ENCODE measurements at regions not wholly inside any gene's neighbourhood (a gene's known extent, or its start where the extent isn't known, plus 50 kb on each side); places are given as distances from the start of the nearest gene placed in this dataset.
"Not testable (repeated sequence)": the region's sequence is repeated elsewhere in the genome, so short reads cannot be mapped to it uniquely, and the experiment has no call there.

DNA sequence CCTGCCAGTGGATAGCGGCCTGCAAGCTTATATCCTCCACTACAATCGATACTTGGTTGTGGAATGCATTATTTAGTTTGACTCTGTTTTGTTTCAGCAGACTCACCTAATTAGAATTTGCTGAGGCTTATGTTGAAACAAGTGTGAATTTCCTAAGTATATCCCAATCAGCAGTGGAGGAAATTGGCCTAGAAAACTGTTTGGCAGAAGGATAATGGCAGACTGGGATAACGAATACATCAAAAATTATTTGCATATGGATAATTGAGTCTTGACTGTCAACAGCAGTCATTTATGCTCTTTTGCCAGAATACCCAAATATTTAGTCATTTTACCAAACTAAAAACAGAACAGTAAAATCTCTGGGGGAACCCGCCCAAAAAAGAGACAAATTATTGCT is 261.0 kb downstream of the DOK5 start:
- Mint-ChIP-seq H3K9me3 (peaks cover 4% of the 10 kb centered on the region), H3K4me3 (no peak overlapping the region), H3K36me3 (ENCODE audit: low read depth) (no peaks in the 10 kb centered on the region), H3K27ac (no peak overlapping the region), H3K4me1 (no peaks in the 10 kb centered on the region), H3K27me3 (no peaks in the 10 kb centered on the region)
- TF ChIP-seq CTCF (IDR thresholded peaks at IDR 0.05) = no peak
- ATAC-seq (ENCODE audit: low read depth) (no peak), DNase-seq (no peak)
- intact Hi-C loops (cut with micrococcal nuclease) = no loop called here
- ChIA-PET POLR2A (no interaction called here), CTCF (no interaction called here)

- no peak for DNase-seq
- Mint-ChIP-seq H3K36me3 (ENCODE audit: low read depth) (no peaks in the 10 kb centered on the region), H3K9me3 (peaks cover 2% of the 10 kb centered on the region), H3K27me3 (no peaks in the 10 kb centered on the region), H3K4me1 (no peaks in the 10 kb centered on the region), H3K27ac (no peak overlapping the region), H3K4me3 (no peak overlapping the region)
- ChIA-PET CTCF (no interaction called here), POLR2A (no interaction called here)
- intact Hi-C loops (cut with micrococcal nuclease) = no loop called here
- no peak for TF ChIP-seq CTCF (IDR thresholded peaks at IDR 0.05)
- no peak for ATAC-seq (ENCODE audit: low read depth)
Observed at GRCh38 chr20:54733687-54734086, 258.3 kb downstream of the DOK5 start.

DNA sequence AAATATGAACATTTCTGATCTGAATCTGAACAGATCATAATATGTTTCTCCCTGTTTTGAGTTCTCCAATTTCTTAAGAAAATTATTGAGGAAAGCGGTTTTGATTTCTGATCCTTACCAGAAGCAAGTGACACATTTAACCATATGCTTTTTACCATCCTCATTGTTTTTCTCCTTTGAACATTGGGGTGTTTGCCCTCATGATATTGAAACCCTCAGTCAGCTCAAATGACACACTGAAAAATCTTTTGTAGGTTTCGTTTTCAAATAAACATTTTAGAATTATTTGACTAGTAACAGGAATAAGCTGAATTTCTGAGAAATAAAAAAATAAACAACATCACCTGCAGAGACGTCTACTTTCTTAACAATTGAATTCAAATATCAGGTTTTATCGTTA is 252.1 kb downstream of the DOK5 start:
- ATAC-seq (ENCODE audit: low read depth) (no peak), DNase-seq (no peak)
- H3K36me3 Mint-ChIP-seq (ENCODE audit: low read depth) = no peaks in the 10 kb centered on the region
- H3K4me1 Mint-ChIP-seq = no peaks in the 10 kb centered on the region
- H3K4me3 Mint-ChIP-seq = no peak overlapping the region
- H3K27ac Mint-ChIP-seq = no peak overlapping the region
- no peaks in the 10 kb centered on the region for H3K27me3 Mint-ChIP-seq
- TF ChIP-seq CTCF (IDR thresholded peaks at IDR 0.05) = no peak
- intact Hi-C loops (cut with micrococcal nuclease) = no loop called here
- POLR2A ChIA-PET = no interaction called here
- CTCF ChIA-PET = no interaction called here
- peaks cover 4% of the 10 kb centered on the region for H3K9me3 Mint-ChIP-seq

DNA sequence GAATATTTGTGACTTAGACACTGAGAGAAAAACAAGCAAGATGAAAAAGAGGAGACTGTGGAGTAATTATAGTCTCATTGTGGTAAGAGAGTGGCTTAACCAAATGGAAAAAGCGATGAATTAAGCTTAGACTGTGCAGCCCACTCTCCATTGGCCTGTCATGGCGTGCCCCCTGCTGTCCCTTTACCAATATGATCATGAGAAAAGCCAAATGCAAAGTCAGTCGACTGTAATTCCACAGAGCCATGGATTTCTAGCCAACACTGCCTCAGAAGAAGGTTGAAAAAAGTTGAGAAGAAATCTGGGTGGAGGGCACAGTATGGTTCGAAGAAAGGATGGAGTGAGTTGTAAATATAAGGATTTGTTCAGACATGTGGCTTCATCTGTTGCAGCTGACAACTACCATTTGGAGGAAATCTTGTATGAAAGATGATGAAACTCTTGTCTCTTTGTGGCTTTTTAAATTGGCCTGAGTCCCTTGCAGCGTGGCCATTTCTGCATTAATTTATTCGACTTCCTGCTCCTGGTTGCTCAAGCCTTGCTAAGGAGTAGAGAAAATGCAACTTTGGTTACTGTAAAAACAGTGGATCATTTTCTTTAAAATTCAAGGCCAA is 251.4 kb downstream of the DOK5 start:
- Mint-ChIP-seq H3K36me3 (ENCODE audit: low read depth) (no peaks in the 10 kb centered on the region), H3K4me1 (no peaks in the 10 kb centered on the region), H3K27me3 (no peaks in the 10 kb centered on the region), H3K9me3 (peaks cover 6% of the 10 kb centered on the region), H3K27ac (no peak overlapping the region), H3K4me3 (no peak overlapping the region)
- POLR2A ChIA-PET = no interaction called here
- intact Hi-C loops (cut with micrococcal nuclease) = no loop called here
- no peak for TF ChIP-seq CTCF (IDR thresholded peaks at IDR 0.05)
- CTCF ChIA-PET = no interaction called here
- ATAC-seq (ENCODE audit: low read depth) (no peak), DNase-seq (no peak)

- DNase-seq; H3K27ac Mint-ChIP-seq; CTCF ChIA-PET; H3K36me3 Mint-ChIP-seq (ENCODE audit: low read depth); intact Hi-C loops (cut with micrococcal nuclease); ATAC-seq (ENCODE audit: low read depth); POLR2A ChIA-PET; H3K27me3 Mint-ChIP-seq; H3K4me1 Mint-ChIP-seq; H3K9me3 Mint-ChIP-seq; H3K4me3 Mint-ChIP-seq: not testable (repeated sequence)
Observed at GRCh38 chr20:54725266-54725665, 249.9 kb downstream of the DOK5 start.

GRCh38 chr20:54723723-54724122 is 248.3 kb downstream of the DOK5 start:
- ChIA-PET POLR2A (no interaction called here), CTCF (no interaction called here)
- no peaks in the 10 kb centered on the region for H3K27me3 Mint-ChIP-seq
- H3K4me1 Mint-ChIP-seq = no peaks in the 10 kb centered on the region
- no peak overlapping the region for H3K27ac Mint-ChIP-seq
- TF ChIP-seq CTCF (IDR thresholded peaks at IDR 0.05) = no peak
- DNase-seq = no peak
- intact Hi-C loops (cut with micrococcal nuclease) = no loop called here
- no peaks in the 10 kb centered on the region for H3K36me3 Mint-ChIP-seq (ENCODE audit: low read depth)
- H3K4me3 Mint-ChIP-seq = no peak overlapping the region
- H3K9me3 Mint-ChIP-seq = peaks cover 6% of the 10 kb centered on the region
- ATAC-seq (ENCODE audit: low read depth) = no peak

Measured in activated B cell treated with CpG ODN at 0.5 μM for 24 hours (primary cell).